ENCODE measurements at regions not wholly inside any gene's neighbourhood (a gene's known extent, or its start where the extent isn't known, plus 50 kb on each side); places are given as distances from the start of the nearest gene placed in this dataset.

DNA sequence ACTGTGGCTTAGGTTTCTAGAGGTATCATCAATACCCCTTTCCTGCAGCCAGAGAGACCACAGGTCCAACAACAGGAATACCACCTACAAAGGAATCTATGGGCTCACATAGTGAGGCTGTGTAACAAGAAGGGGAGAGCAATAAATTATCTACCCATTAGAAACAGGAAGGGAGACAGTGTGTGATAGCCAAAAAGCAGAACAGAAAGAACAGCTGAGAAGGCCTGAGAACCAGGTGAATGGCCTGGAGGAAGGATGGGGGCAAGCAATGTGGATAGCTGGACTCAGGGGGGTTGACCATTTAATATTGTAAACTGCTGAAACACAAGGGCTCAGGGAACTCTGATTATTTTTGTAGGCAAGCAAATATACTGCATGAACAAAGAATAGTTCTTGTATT, 628.2 kb downstream of the COL12A1 start:
- H3K36me3 ChIP-seq (replicated peaks in 1 of 2): no peaks in the 10 kb centered on the region
- intact Hi-C loops (cut with DNase I): no loop called here
- H3K4me1 ChIP-seq (replicated peaks in 1 of 2): no peaks in the 10 kb centered on the region
- DNase-seq: no peak
- no peak overlapping the region for H3K27ac ChIP-seq
- TF ChIP-seq, protein P1, sequence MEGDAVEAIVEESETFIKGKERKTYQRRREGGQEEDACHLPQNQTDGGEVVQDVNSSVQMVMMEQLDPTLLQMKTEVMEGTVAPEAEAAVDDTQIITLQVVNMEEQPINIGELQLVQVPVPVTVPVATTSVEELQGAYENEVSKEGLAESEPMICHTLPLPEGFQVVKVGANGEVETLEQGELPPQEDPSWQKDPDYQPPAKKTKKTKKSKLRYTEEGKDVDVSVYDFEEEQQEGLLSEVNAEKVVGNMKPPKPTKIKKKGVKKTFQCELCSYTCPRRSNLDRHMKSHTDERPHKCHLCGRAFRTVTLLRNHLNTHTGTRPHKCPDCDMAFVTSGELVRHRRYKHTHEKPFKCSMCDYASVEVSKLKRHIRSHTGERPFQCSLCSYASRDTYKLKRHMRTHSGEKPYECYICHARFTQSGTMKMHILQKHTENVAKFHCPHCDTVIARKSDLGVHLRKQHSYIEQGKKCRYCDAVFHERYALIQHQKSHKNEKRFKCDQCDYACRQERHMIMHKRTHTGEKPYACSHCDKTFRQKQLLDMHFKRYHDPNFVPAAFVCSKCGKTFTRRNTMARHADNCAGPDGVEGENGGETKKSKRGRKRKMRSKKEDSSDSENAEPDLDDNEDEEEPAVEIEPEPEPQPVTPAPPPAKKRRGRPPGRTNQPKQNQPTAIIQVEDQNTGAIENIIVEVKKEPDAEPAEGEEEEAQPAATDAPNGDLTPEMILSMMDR (IDR thresholded peaks at IDR 0.05): no peak
- no peak for TF ChIP-seq POLR2A (IDR thresholded peaks at IDR 0.05)
- H3K4me3 ChIP-seq: no peak overlapping the region
- no peaks in the 10 kb centered on the region for H3K27me3 ChIP-seq
- H3K9me3 ChIP-seq (replicated peaks in 1 of 3): no peaks in the 10 kb centered on the region

DNA sequence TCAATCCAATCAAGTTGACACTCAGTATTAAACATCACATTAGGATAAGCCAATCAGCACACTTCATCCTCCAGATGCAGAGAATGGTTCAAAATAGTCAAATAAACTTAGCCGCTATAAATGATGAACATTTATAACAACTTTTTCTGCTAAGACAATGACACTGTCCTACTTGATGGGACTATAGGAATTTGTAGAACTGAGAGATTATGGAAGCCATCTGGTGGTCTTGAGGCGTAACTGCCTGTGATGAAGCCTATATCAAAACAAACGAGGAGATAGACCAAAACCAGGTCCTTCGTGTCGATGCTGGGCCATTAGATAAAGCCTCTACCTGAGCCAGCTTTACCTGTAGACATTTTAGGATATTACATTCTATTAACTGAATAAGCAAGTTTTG, 631.1 kb downstream of the COL12A1 start:
- H3K27me3 ChIP-seq: no peaks in the 10 kb centered on the region
- TF ChIP-seq POLR2A (IDR thresholded peaks at IDR 0.05): no peak
- TF ChIP-seq, protein P1 (IDR thresholded peaks at IDR 0.05): peak in 3 of 6 experiments; percentile 9 to 34 (median 33)
- 39 to 66% (median 43%) methylated on average over 5 of the region's 5 CpGs for WGBS, 4 donors
- H3K27ac ChIP-seq: no peak overlapping the region
- intact Hi-C loops (cut with DNase I): no loop called here
- no peak for DNase-seq
- H3K36me3 ChIP-seq (replicated peaks in 1 of 2): no peaks in the 10 kb centered on the region
- no peaks in the 10 kb centered on the region for H3K4me1 ChIP-seq (replicated peaks in 1 of 2)
- H3K9me3 ChIP-seq (replicated peaks in 1 of 3): no peaks in the 10 kb centered on the region
- H3K4me3 ChIP-seq: no peak overlapping the region

DNA sequence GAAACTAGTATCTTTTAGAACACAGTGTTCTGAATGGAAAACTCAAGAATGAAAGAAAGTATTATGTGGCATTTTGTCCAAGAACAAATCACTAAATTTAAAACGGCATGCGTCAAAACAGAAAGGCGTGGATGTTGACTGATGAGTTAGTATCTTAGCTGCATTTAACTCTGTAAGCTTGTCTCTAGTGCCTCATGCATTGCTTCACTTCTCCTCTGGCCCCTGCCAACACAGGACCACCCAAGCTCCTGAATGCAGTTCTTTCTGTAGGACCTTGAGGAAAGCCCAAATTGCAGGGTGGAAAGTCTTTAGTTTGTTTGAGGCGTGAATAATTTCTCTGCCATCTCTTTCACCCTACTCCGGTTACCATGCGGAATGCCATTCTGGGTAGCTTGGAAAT, 632.2 kb downstream of the COL12A1 start:
- no peaks in the 10 kb centered on the region for H3K36me3 ChIP-seq (replicated peaks in 1 of 2)
- 62 to 77% (median 76%) methylated on average over 6 of the region's 6 CpGs for WGBS, 4 donors
- no peaks in the 10 kb centered on the region for H3K27me3 ChIP-seq
- H3K4me1 ChIP-seq (replicated peaks in 1 of 2): no peaks in the 10 kb centered on the region
- TF ChIP-seq POLR2A (IDR thresholded peaks at IDR 0.05): no peak
- TF ChIP-seq, protein P1 (IDR thresholded peaks at IDR 0.05): no peak
- intact Hi-C loops (cut with DNase I): no loop called here
- no peak overlapping the region for H3K4me3 ChIP-seq
- H3K27ac ChIP-seq: no peak overlapping the region
- DNase-seq: no peak
- no peaks in the 10 kb centered on the region for H3K9me3 ChIP-seq (replicated peaks in 1 of 3)

DNA sequence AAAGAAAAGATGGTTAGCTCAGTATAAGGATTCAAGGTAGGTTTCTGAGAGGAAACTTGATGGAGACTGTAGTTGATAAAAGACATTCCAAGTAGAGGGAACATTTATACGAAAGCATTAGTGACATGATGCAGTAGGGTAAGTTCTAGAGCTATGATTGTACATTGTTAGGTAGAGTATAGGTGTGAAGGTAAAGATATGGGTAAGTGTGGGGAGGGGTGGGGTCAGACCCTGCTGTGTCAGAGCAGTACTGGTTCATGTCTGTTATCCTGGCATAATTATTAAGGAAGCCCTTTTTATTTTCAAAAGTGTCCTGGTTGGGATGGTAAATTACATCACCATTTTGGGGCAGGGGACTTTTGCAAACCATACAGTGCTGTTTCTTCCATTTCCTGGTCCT, 635.8 kb downstream of the COL12A1 start:
- WGBS, 4 donors: 60 to 70% (median 61%) methylated on average over 1 of the region's 1 CpG
- intact Hi-C loops (cut with DNase I): no loop called here
- no peak for DNase-seq

More for the DNA sequence above, 635.8 kb downstream of the COL12A1 start:
- TF ChIP-seq, protein P1 (IDR thresholded peaks at IDR 0.05): no peak
- TF ChIP-seq POLR2A (IDR thresholded peaks at IDR 0.05): no peak
- no peaks in the 10 kb centered on the region for H3K4me1 ChIP-seq (replicated peaks in 1 of 2)
- no peaks in the 10 kb centered on the region for H3K9me3 ChIP-seq (replicated peaks in 1 of 3)
- H3K27me3 ChIP-seq: no peaks in the 10 kb centered on the region
- no peak overlapping the region for H3K4me3 ChIP-seq
- no peak overlapping the region for H3K27ac ChIP-seq
- H3K36me3 ChIP-seq (replicated peaks in 1 of 2): no peaks in the 10 kb centered on the region
